SK-MEL-5 (cell line): ENCODE measurements at regions not wholly inside any gene's neighbourhood (a gene's known extent, or its start where the extent isn't known, plus 50 kb on each side); places are given as distances from the start of the nearest gene placed in this dataset.

ENCODE experiments used
- DNase-seq: peaks from one replicate; pipeline ENCODE4 v3.0.0-alpha.2; 2016; ENCODE audit warnings: low read depth, low spot score
- in situ Hi-C: cut with HindIII; loops from 2 replicates; pipeline ENCODE4 v1.10.0; 2016; ENCODE audit warnings: low sequenced_read_pairs, high pct_unique_total_duplicates, low pct_unique_long_range_greater_than_20kb

DNA sequence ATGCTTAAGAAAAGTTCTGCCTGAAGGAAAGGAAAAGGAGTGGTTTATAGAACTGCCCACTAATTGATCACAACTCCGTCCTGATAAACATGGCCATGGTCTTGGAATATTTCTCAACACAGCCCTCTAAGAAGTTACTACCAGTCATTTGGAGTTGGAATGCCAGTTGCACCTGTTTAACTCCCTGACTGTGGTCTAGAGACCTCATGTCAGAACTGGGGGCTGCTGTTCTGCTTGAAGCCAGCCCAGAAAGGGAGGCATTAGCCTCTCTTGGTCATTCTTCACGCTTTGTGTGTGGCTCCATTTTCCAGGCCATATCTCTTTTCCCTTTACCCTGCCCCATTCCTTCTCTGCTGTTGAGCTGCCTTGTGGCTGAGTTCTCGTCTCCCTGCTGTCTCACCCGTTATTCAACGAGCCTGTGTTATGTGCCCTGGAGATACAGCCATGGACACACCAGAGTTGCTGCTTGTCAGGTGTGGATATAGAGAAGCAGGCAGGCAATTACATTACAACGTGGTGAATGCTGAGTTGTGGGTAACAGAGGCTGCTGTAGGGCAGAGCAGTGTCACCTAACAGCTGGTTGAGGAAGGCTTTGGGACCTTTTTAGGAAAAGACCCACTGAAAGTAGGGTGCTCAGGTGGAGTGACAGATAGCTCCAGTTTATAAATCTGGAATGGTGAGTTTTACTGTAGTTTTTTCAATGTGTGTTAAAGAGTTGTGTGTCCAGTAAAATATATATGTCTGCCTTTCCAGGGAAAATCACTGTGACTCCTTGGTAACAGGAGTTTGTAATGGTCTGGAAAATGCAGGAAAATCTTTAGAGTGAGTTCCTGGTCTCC lies 137.0 kb upstream of the IPO9 start:
- no peak for DNase-seq
- in situ Hi-C loops = no loop called here

- in situ Hi-C loops = no loop called here
- no peak for DNase-seq
Measured at GRCh38 chr1:201692555-201693394, 136.2 kb upstream of the IPO9 start.

GRCh38 chr1:201693890-201694607 lies 134.9 kb upstream of the IPO9 start:
- no peak for DNase-seq

DNA sequence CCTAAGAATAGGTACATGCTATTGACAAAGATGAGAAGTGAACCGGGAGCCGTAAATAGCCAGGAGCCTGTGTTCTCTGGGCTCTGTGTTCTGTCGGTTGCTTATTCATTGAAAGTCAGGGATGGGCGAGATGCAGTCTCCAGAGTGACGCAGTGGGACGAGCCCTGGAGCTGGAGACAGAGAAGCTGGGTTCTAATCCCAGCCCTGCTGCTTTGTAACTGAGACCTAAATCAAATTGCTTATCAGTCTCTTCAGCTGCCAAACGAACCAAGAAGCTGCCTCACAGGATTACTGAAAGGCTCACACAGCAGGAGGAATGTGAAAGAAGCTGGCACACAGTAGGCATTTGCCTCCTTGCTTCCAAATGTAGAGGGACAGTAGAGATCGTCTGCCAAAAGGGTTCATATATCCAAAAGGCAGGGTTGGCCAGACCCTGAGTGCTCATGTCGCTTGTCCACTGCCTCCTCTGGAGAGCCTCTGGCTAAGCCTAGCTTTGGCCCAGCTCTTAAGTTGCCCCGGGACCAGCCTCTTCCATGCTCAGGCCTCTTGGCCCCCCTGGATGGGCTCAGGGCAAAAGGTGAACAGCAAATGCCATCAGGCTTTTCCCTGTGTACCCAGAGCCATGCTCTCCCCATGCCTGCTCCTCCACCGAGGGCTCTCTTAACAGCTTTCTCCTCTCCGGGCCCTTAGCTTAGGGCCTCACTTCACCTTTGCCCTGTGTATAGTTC lies 134.2 kb upstream of the IPO9 start:
- in situ Hi-C loops = no loop called here
- no peak for DNase-seq

More at GRCh38 chr1:201693890-201694607, 134.9 kb upstream of the IPO9 start:
- in situ Hi-C loops = no loop called here

GRCh38 chr1:201695607-201696006 lies 133.3 kb upstream of the IPO9 start:
- in situ Hi-C loops = no loop called here

GRCh38 chr1:201696217-201696761 lies 132.7 kb upstream of the IPO9 start:
- in situ Hi-C loops = no loop called here
- DNase-seq = no peak

More at GRCh38 chr1:201695607-201696006, 133.3 kb upstream of the IPO9 start:
- DNase-seq = no peak

- in situ Hi-C loops = no loop called here
Measured at GRCh38 chr1:201697174-201697573, 131.8 kb upstream of the IPO9 start.

GRCh38 chr1:201701831-201702230 lies 127.1 kb upstream of the IPO9 start:
- DNase-seq = no peak
- in situ Hi-C loops = no loop called here

More at GRCh38 chr1:201697174-201697573, 131.8 kb upstream of the IPO9 start:
- DNase-seq = no peak

DNA sequence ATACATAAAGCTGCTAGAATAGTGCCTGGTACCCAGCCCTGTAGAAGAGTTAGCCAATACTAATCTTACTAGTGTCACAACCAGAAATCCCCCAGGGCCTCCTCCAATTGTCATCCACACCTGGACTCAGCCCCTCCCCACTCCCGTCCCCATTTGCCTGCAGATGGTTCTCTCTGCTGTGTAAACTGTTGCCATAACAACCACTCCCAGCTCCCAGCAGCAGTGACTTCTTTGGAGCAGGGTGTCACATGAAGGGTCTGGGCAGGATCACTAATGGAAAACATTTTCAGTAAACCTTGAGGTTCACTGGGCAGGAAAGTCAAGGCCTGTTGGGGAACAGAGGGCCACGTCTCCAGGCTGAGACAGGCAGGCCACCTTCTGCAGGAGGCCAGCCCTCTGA lies 126.0 kb upstream of the IPO9 start:
- DNase-seq = peak; percentile 18
- in situ Hi-C loops = no loop called here

DNA sequence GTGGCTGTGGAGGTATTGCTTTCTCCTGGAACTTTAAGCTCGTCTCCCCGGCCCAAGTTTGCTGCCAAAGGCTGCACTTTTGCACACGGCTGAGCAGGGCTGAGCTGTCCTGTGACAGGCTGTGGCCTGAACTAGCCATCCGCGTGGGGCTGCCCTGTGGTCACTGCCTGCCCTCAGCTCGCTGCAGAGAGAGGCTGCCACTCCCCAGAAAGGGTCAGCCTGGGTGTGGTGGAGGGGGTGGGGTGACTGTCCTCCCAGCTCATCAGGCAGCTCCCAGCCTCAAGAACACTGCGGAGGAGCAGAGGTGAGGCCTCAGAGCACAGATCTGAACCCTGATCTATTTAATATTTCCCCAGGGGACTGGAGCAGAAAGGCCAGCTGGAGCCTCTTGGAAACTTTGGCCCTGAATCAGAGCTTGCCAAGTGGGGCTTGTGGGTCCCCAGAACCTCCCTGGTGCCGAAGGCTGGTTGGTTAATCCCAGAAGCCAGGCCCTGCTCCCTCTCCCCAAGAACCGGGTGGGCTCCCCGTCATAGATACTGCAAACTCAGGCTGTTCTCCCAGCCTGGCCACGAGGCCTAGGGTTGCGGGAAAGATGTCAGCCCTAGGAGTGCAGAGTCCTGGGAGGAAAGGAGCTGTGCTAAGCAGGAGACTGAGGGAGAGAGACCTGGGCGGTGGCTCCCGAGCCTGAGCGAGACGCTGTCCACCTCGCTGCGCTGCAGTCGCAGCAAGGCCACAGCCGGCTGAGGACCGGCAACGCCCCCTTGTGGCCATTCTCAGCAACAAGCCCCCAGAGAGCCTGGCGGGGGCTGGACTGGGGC lies 125.1 kb upstream of the IPO9 start:
- peak; percentile 78 for DNase-seq
- in situ Hi-C loops = no loop called here

DNA sequence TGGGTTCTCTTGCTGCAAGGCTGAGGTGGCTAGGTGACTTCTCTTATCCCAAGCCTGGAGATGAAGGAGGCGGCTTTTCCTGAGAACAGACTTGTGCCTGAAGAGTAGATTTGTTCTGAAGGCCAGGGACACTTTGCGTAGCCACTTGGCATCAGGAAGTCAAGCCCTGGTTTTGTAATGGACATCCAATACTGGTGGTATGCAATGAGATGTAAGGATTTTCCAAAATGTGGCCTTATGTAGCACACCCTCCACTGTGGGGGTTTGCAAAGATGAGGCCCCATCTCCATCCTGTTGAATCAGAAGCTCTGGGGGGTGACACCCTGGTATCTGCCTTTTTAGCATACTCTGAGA lies 124.5 kb upstream of the IPO9 start:
- DNase-seq = no peak
- in situ Hi-C loops = no loop called here

GRCh38 chr1:201705389-201705788 lies 123.6 kb upstream of the IPO9 start:
- in situ Hi-C loops = no loop called here
- no peak for DNase-seq

GRCh38 chr1:201706109-201706508 lies 122.8 kb upstream of the IPO9 start:
- in situ Hi-C loops = no loop called here
- DNase-seq = no peak

GRCh38 chr1:201707027-201707426 lies 121.9 kb upstream of the IPO9 start:
- DNase-seq = no peak
- in situ Hi-C loops = no loop called here

GRCh38 chr1:201707656-201708055 lies 121.3 kb upstream of the IPO9 start:
- peak; percentile 17 for DNase-seq
- in situ Hi-C loops = no loop called here

DNA sequence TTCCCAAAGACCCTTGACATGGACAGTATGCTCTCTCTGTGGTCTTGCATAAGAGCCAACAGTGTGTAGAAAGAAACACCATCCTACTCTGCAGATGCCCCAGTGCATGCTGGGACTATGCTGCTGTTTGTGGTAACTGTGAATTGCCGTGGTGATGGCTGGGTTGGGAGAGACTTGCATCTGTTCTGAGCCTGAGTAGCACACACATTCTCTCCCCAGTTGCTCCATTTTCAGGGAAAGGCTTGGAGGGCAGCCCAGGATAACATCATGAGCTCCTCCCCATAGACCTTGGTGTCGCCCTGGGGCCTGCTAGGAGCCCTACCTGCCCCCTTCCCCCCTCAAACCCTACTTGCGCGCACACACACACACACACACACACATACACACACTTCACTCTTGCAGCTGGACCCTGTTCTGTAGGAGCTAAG lies 120.9 kb upstream of the IPO9 start:
- DNase-seq = peak; percentile 28
- in situ Hi-C loops = no loop called here
